Astrocyte (in vitro differentiated cells and primary cell): ENCODE measurements at regions not wholly inside any gene's neighbourhood (a gene's known extent, or its start where the extent isn't known, plus 50 kb on each side); places are given as distances from the start of the nearest gene placed in this dataset.

Experiments used
- CTCF ChIP-seq: IDR thresholded peaks from 2 replicates; pipeline ENCODE4 v1.5.1; 2011; ENCODE audit warnings: low read depth, mild to moderate bottlenecking, inconsistent platforms, low read length, moderate library complexity; ENCODE audit not compliant: insufficient read depth
- EZH2 ChIP-seq: IDR thresholded peaks from 2 replicates; pipeline ENCODE4 v1.6.1; 2012; ENCODE audit warnings: mild to moderate bottlenecking, low read length, inconsistent platforms; ENCODE audit not compliant: insufficient read depth

- TF ChIP-seq CTCF, result no peak
- no peak for TF ChIP-seq EZH2
Observed at GRCh38 chr11:31921081-31921480, 110.0 kb upstream of the PAX6 start.
